DOHH2 (cell line): ENCODE measurements at regions not wholly inside any gene's neighbourhood (a gene's known extent, or its start where the extent isn't known, plus 50 kb on each side); places are given as distances from the start of the nearest gene placed in this dataset.

Experiments
- H3F3A ChIP-seq: fragments of 200-600 bp; sonication (generic), shearing (Covaris generic); 2 replicates; pipeline ENCODE4 v1.6.0; 2016; ENCODE audit warnings: antibody characterized with exemption, mild to moderate bottlenecking; ENCODE audit not compliant: control insufficient read depth, insufficient read depth
- H3K27ac ChIP-seq: fragments of 200-600 bp; sonication (generic); 2 replicates; pipeline ENCODE4 v1.5.1; 2014; ENCODE audit warnings: low read depth, mild to moderate bottlenecking, low read length, moderate library complexity
- H3K27me3 ChIP-seq: fragments of 200-600 bp; sonication (generic); 2 replicates; pipeline ENCODE4 v1.6.1; 2014; ENCODE audit warnings: mild to moderate bottlenecking, low read length, mixed read lengths; ENCODE audit not compliant: control insufficient read depth
- H3K36me3 ChIP-seq: fragments of 200-600 bp; sonication (generic); 2 replicates; pipeline ENCODE4 v1.6.1; 2014; ENCODE audit warnings: mild to moderate bottlenecking, low read length, moderate library complexity, mixed read lengths; ENCODE audit not compliant: control insufficient read depth
- H3K4me1 ChIP-seq: fragments of 200-600 bp; sonication (generic); 2 replicates; pipeline ENCODE4 v1.6.1; 2014; ENCODE audit warnings: mild to moderate bottlenecking, low read length, mixed read lengths; ENCODE audit not compliant: control insufficient read depth
- H3K4me2 ChIP-seq: fragments of 200-600 bp; sonication (generic); 2 replicates; pipeline ENCODE4 v1.6.0; 2014; ENCODE audit warnings: mild to moderate bottlenecking, low read length, moderate library complexity
- H3K4me3 ChIP-seq: fragments of 200-600 bp; sonication (generic); 2 replicates; pipeline ENCODE4 v1.5.1; 2014; ENCODE audit warnings: mild to moderate bottlenecking, low read length, mixed read lengths
- H3K79me2 ChIP-seq: fragments of 200-600 bp; sonication (generic); 2 replicates; pipeline ENCODE4 v1.6.1; 2014; ENCODE audit warnings: mild to moderate bottlenecking, low read length, mixed read lengths; ENCODE audit not compliant: control insufficient read depth
- H3K9me2 ChIP-seq: fragments of 200-600 bp; sonication (generic); replicated peaks from 2 replicates; pipeline ENCODE4 v1.6.1; 2014; ENCODE audit warnings: mild to moderate bottlenecking, low read length, mixed read lengths; ENCODE audit not compliant: control insufficient read depth
- H3K9me3 ChIP-seq: fragments of 200-600 bp; sonication (generic); 2 replicates; pipeline ENCODE4 v1.6.1; 2014; ENCODE audit warnings: antibody characterized with exemption, low read length, mixed read lengths; ENCODE audit not compliant: control insufficient read depth, insufficient read depth
- H4K20me1 ChIP-seq: fragments of 200-600 bp; sonication (generic); 2 replicates; pipeline ENCODE4 v1.6.0; 2014; ENCODE audit warnings: low read depth, mild to moderate bottlenecking, antibody characterized with exemption, low read length, moderate library complexity; ENCODE audit not compliant: control insufficient read depth, insufficient read depth
- CTCF ChIP-seq: fragments of 200-600 bp; sonication (generic); IDR thresholded peaks from one replicate; pipeline ENCODE4 v1.5.1; 2014; ENCODE audit warnings: antibody characterized with exemption, mild to moderate bottlenecking, low read depth, low read length; ENCODE audit not compliant: poor library complexity, severe bottlenecking
- EZH2phosphoT487 ChIP-seq: fragments of 200-600 bp; sonication (generic); IDR thresholded peaks from 2 replicates; pipeline ENCODE4 v1.6.1; 2017; ENCODE audit warnings: borderline replicate concordance, mild to moderate bottlenecking, antibody characterized with exemption, low read length, moderate library complexity, mixed read lengths

- H3K4me3 ChIP-seq = no peak overlapping the region
- no peaks in the 10 kb centered on the region; the same call in 1 of the 2 replicates for H3K27me3 ChIP-seq
- H3K4me1 ChIP-seq = no peaks in the 10 kb centered on the region
- H4K20me1 ChIP-seq = no peaks in the 10 kb centered on the region
- no peaks in the 10 kb centered on the region for H3K36me3 ChIP-seq
- no peak overlapping the region for H3K27ac ChIP-seq
- no peaks in the 10 kb centered on the region for H3K9me2 ChIP-seq
- TF ChIP-seq CTCF (no peak), EZH2phosphoT487 (no peak)
- H3K9me3 ChIP-seq = no peaks in the 10 kb centered on the region
- H3K79me2 ChIP-seq = no peaks in the 10 kb centered on the region
- H3K4me2 ChIP-seq = no peak overlapping the region
- H3F3A ChIP-seq = no peaks in the 10 kb centered on the region
Observed at GRCh38 chr2:59969161-59969560, 584.3 kb downstream of the BCL11A start.

- Histone ChIP-seq H3K4me2 (no peak overlapping the region), H3K4me3 (no peak overlapping the region), H3K36me3 (no peaks in the 10 kb centered on the region), H3K4me1 (no peaks in the 10 kb centered on the region), H4K20me1 (no peaks in the 10 kb centered on the region), H3K9me2 (no peaks in the 10 kb centered on the region), H3K27me3 (no peaks in the 10 kb centered on the region; the same call in 1 of the 2 replicates), H3F3A (no peaks in the 10 kb centered on the region), H3K9me3 (no peaks in the 10 kb centered on the region), H3K27ac (no peak overlapping the region), H3K79me2 (no peaks in the 10 kb centered on the region)
- no peak for TF ChIP-seq EZH2phosphoT487
- no peak for TF ChIP-seq CTCF
Observed at GRCh38 chr2:59968441-59968840, 585.0 kb downstream of the BCL11A start.

GRCh38 chr2:59967691-59968090 is 585.8 kb downstream of the BCL11A start:
- no peak overlapping the region for H3K27ac ChIP-seq

More at GRCh38 chr2:59967691-59968090, 585.8 kb downstream of the BCL11A start:
- Histone ChIP-seq H3K4me3 (no peak overlapping the region), H3K4me1 (no peaks in the 10 kb centered on the region), H3K36me3 (no peaks in the 10 kb centered on the region), H3K27me3 (no peaks in the 10 kb centered on the region), H3K9me2 (no peaks in the 10 kb centered on the region), H4K20me1 (no peaks in the 10 kb centered on the region), H3K9me3 (no peaks in the 10 kb centered on the region), H3K4me2 (no peak overlapping the region), H3K79me2 (no peaks in the 10 kb centered on the region), H3F3A (no peaks in the 10 kb centered on the region)
- TF ChIP-seq EZH2phosphoT487 (no peak), CTCF (no peak)
